ENCODE measurements at regions not wholly inside any gene's neighbourhood (a gene's known extent, or its start where the extent isn't known, plus 50 kb on each side); places are given as distances from the start of the nearest gene placed in this dataset.

DNA sequence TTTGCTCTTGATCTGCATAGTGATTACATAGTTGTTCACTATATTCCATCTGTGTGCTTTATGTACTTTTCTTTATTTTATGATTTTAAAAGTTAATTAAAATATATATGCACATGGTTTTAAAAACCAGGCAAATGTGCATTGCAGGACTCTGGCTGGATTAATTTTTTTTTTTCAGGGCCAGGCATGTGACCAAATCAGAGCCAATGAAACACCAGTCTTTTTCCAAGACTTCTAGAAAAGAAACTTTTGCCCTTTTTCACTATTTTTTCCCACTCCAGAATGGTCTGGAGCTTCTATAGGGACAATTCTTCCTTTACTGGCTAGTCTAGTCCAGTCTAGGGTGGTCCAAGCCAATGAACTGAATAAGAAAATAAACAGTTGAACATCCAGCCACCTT is 198.1 kb upstream of the FBXO11 start:
- intact Hi-C loops (cut with micrococcal nuclease), result no loop called here

DNA sequence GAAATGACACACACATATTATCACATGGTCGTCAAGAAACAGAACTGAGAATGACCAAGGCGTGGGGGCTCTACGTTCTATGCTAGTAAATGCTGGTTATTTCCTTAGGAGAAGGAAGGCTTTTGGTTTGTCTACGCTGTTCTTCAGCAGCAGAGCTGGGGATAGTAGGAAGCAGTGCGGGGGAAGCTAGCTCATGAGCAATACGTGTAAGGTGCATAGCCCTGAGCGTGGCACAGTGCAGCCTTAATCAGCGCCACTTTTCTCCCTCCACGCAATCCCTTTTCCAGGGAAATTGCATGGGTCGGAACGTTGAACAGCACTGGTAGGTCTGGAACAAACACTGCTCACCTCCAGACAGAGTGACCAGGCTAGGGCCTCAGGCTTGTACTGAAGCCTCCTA is 199.6 kb upstream of the FBXO11 start:
- intact Hi-C loops (cut with micrococcal nuclease), result loop anchor here (1.0 kb wide), 4 partner anchors 200 to 338 kb away; partner anchors contain the start of gene FBXO11

DNA sequence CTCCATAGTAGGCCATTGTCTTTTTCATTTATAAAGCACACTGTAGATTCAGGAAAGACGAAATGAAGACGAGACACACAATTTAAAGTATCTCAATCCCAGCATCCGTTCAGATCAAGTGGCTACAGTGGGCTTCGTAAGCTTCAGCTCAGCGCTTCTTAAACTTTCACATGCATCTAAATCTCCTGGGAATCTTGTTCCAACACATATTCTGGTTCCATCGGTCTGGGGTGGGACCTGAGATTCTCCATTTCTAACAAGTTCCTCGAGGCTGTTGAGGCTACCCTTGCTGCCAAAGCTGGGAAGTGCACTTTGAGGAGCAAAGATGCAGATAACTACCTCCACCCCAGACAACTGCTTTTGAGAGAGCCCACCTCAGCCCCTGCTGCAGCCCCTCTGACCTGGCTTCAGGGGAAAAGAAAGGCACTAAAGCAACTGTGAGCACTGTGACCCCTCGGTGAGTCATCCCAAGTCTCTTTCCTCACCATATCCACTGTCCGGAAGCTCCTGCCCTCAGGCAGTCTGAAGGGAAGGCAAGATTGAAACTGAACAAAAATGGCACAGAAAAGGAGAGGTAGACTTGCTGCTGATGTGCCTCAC is 201.1 kb upstream of the FBXO11 start:
- intact Hi-C loops (cut with micrococcal nuclease), result no loop called here

DNA sequence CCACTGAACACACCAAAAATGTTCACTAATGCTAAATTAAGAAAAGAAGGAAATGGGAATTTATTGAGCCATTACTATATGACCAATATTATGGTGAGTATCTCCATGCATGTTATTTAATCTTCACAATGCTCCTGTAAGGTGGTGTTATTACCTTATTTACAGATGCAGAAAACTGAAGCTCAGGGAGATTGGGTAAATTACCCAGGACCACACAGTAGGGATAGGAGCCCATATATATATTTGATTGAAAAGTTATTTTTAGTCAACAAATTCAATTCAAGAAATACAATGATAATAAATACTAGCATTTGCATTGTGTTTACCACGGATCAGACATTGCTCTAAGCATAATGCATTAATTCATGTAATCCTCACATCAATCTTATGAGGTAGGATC is 202.2 kb upstream of the FBXO11 start:
- intact Hi-C loops (cut with micrococcal nuclease), result no loop called here

DNA sequence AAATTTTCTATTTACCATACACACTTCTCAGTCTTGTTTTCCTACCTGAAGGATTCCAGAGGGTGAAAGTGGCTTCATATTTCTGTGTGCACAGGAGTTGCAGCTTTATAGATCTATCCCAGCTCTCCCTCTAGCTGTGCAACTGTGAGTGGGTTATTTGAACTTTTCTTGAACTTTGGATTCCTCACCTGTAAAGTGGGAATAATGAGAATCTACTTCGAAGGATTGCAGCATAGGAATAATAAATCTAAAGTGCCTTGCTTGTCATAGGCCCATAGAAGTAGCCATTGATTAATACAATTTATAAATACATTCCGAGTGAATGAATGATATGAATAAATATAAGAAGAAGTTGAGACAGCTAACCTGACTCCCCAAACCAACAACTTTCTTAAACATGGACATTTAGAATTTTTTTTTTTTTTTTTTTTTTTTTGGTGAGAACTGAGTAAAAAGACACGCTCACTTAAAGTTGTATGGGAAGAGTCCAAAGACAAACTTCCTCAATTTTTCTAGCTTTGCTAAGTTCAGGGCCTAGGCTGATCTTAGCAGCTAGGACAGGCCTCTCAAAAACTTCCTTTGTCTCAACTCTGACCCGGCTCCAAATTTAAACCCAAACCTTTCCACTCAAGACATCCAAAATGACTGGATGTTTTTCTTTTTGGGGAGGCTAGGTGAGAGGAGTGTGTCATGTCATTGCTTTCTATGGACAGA is 203.3 kb upstream of the FBXO11 start:
- intact Hi-C loops (cut with micrococcal nuclease), result no loop called here

DNA sequence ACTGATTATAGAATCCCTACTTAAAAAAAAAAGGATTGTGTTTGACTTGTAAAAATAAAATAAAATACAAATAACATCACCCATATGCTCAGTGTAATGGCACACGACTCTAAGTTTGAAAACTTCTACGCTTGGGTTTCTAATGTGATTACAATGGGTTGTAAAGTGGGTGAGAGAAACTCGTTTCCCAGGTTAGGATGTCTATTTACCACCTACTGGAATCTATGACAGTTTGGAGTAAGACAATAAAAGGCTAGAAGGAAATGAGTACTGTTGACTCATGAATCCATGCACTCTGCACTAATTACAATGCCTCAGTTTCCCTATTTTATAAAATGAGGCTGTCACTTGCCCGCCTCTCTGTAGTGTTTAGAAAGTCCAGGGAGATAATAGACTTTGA is 204.0 kb upstream of the FOXN2 start:
- intact Hi-C loops (cut with micrococcal nuclease), result no loop called here

DNA sequence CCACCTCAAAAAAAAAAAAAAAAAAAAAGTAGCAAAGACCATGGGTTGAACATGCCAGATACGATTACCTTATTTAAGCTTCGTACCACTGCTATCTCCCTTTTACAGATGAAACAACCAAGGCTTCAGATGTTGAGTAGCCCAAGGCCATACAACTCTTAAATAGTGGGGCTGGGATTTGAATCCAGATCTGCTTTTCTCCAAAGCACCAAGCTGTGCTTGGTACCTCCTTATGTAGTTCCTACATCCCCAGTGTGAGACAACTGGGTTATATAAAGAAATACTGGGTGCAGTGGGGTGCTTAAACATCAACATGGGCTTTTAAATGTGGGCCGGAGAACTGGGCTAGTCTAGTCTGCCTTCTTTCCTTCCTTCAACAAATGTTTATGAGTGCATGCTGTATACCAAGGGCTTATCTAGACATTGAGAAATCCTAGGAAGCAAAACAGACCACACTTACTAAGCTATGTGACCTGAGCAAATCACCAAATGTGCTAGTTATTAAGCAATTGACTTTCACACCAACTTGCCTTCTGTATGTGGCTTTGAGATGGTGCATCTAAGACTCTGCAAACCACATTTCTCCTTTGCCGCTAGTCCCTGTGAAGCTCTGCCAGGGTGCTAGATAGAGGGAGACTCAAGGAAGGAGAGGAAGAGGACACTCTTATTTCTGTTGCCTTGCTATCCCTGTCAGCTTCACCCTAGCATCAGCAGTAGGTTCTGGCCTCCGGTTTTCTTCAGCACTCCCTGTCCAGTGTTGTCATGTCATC is 201.4 kb upstream of the FOXN2 start:
- intact Hi-C loops (cut with micrococcal nuclease), result no loop called here

DNA sequence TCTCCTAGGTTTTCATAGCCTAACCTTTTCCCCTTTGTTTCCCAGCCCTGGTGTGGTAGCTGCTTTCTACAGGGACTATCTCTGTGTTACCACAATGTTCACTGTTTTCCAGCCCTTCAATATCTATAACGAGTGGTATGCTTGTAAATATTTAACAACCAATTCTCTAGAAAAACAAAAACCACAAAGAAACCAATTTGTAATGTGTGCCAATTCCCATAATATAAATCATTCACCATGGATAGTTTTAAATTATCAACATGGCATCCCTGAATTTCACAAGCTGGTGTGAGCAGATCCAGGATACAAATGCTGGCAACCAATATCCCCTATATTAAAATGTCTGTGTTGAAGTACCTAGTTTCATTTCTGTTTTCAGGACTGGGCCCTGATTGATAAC is 200.7 kb upstream of the FOXN2 start:
- intact Hi-C loops (cut with micrococcal nuclease), result no loop called here

DNA sequence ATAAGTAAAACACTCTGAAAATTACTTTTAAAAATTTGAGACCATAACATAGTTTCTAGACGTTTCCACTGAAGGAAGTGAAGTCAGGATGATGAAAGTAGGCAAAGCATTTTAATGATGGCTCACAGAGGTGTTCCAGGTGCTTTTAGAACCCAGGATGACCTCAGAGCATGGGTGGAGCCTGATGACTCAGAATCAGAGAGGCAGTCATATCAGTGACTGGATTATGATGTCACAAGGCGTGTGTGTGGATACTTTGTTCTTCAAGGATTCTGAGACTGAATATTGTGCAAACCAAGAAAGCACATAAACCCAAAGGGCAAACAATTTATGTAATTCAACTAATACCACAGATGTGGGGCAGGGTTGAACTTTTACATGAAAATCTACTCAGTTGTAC is 200.2 kb upstream of the FOXN2 start:
- intact Hi-C loops (cut with micrococcal nuclease), result no loop called here

DNA sequence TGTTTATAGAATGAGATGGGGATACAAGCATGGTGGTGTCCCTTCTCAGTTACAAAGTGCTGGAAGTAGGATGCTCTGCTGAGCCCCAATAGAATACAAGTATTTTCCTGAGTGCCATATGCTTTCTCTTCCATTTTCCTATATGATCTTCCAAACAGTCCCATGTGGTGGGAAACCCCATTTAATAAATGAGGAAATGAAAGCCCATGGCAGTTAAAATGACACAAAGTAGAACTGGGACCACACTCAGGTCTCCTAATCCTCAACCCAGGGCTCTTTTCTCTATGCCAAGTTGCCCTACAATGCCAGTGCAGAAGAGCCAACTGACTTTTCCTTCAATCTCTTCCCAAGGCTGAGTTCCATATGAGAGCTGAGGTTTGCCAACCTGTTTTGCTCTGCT is 198.0 kb upstream of the FOXN2 start:
- intact Hi-C loops (cut with micrococcal nuclease), result no loop called here

DNA sequence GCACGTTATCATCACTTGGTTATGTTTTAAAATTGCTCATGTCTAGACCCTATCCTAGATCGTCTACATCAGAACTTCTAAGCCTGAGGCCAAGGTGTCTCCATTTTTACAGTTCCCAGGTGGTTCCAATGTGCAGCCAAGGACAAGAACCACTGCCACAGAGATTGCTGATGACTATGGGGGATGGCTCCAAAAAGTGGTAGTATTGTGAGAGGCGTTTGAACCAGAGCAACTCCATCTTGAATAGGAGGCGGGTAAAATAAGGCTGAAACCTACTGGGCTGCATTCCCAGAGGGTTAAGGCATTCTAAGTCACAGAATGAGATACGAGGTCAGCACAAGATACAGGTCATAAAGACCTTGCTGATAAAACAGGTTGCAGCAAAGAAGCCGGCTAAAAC is 195.6 kb upstream of the FOXN2 start:
- intact Hi-C loops (cut with micrococcal nuclease), result no loop called here

DNA sequence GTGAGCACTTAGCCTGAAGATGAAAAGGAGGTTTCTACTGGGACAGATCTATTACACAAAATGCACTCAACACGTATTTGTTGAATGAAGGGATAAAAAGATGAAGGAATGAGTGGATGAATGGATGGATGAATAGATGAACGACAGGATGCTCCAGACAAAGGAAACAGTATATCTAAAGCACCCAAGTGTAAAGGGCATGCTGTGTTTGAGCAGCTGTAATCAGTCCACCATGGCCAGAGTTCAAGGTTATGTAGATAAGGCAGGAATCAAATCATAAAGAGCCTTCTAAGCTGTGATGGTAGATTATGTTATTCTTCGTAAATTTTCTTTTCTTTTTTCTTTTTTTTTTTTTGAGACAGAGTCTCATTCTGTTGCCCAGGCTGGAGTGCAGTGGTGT is 194.4 kb upstream of the FOXN2 start:
- intact Hi-C loops (cut with micrococcal nuclease), result no loop called here

DNA sequence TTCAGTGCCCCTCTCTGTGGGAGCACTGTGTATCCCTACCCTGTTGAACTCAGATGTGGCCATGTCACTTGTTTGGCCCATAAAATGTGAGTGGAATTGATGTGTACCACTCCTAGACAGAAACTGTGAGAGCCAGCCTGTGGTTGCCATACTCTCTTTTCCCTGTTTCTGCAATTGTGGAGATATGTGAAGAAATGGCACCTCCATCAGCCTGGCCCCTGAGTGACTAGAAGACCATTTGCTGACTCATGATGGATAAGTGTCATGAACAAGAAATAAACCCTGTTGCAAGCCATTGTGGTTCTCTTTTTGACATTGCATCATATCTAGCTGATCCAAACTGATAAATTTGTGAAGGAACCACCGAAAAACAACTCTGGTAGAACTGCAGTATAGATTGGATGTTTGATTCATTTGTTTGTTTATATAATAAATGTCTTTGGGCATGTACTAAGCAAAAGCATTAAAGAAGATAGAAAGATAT is 193.7 kb upstream of the FOXN2 start:
- intact Hi-C loops (cut with micrococcal nuclease), result no loop called here

DNA sequence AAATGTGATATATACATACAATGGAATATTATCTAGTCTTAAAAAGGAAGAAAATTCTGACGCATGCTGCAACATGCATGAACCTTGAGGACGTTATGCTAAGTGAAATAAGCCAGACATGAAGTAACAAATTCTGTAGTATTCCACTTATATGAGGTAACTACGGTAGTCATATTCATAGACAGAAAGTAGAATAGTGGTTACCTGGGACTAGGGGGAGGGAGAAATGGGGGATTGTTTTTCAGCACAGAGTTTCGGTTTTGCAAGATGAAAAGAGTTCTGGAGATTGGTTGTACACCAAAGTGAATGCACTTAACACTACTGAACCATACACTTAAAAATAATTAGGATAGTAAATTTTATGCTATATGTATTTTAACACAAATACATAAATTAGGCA is 192.3 kb upstream of the FOXN2 start:
- intact Hi-C loops (cut with micrococcal nuclease), result no loop called here

DNA sequence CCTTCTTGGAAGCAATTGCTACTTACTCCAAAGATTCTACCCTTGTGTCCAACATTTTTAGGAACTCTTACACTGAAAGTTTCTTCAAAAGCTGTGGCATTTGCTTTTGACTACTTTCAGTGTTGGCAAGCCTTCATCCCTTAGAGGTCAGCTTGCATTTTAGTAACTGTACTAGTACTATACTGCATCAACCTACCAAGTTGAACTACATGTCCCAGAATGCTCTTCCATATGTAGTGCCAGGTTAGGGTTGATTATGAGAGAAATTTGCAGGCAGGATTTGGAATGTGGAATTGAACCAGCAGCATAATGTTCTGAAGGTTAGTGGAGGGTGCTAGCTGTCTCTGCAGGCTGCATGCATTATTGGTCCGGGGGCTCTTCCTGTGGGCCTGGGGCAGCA is 189.9 kb upstream of the FOXN2 start:
- intact Hi-C loops (cut with micrococcal nuclease), result no loop called here

DNA sequence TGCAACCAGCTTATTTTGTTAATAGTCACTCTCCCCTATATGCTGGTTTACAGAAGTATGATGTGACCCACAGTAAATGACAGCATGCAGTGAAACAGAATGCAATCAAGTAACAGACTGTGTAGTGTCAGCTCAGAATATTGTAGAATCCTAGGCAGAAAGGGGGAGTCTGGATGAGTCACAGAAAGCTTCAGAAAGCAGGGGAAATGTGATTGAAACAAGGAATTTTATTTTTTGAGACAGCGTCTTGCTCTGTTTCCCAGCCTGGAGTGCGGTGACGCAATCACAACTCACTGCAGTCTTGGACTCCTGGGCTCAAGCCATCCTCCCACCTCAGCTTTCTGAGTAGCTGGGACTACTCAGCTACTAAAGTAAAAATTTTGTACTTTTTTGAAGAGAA is 188.3 kb upstream of the FOXN2 start:
- intact Hi-C loops (cut with micrococcal nuclease), result no loop called here

DNA sequence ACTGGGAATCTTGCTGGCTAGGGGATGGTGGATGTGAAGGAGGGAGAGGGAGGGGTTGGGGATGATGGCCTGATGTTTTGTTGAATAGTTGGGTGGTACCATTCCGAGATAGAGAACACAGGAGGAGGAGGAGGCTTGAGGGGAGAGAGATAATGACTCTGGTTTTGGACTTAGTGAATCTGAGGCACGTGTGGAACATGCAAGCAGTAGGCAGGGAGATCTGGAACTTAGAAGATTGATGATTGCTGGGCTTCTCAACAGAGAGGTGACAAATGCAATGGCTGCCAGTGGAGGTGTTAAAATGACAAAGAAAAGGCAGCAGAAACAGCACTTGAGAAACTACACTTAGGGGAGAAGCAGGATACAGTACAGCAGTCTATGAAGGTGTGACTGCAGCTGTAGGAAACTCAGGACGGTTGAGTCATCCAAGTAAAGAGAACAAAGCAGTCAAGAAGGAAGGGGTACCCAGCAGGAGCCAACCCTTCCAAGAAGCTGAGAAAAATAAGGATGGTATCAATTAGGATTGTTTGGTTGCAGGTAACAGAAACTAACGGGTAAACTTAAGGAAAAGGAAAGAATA is 186.8 kb upstream of the FOXN2 start:
- intact Hi-C loops (cut with micrococcal nuclease), result no loop called here

DNA sequence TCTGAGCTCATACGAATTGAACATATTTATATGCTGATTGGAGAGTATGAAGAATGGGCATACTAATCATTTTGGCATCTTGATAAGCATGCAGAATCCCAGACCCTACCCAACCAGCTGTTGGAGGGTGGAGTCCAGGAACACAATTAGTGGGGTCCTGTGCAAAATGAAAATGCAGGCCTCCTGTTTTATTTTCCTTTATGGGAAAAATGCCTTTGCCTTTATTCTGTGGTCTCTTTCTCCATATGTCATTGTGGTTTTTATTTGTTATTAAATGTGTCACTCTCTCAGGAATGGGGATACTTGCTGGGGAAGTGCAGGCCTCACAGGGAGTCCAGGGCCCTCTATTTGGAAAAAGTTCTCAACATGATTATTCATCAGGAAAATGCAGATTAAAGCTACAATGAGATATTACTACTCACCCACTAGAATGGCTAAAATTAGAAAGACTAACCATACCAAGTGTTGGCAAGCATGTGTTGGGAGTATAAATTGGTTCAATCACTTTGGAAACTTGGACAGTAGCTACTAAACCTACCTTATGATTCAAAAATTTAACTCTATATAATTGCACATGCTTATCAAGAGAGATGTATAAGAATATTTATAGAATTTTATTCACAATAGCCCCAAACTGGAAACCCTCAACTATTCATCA is 185.1 kb upstream of the FOXN2 start:
- intact Hi-C loops (cut with micrococcal nuclease), result no loop called here

DNA sequence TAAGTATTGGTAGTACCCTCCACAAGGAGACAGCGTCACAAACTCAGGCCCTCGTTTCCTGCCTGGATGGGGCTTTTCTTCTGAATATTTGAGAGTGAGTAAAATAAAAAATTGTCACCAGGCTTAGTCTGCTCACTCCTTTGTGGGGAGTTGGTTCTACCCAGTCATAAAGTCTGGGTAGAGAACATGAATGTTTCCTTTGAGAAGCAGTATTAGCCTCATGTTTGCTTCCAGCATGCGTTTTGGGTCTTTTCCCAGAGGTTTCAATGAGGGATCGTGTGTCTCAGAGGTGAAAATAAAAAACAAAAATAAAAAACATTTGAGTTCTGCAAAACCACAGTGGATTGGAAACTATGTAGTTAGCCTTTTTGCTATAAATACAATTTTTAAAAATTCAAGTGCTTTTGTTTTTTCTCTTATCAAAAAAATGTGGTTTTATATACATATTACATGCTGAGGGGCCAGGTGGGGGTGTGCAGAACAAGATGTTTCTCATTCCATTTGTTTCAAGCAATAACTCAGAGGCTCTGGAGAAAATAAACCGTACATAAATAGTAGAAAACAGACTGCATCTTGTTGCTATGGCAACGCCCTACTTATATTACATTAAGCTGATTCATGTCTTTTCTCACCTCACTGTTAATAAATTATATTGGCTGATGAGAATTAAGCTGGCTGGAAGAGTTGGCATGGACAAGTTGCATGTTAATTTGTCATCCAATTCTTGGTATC is 182.8 kb upstream of the FOXN2 start:
- intact Hi-C loops (cut with micrococcal nuclease), result no loop called here

DNA sequence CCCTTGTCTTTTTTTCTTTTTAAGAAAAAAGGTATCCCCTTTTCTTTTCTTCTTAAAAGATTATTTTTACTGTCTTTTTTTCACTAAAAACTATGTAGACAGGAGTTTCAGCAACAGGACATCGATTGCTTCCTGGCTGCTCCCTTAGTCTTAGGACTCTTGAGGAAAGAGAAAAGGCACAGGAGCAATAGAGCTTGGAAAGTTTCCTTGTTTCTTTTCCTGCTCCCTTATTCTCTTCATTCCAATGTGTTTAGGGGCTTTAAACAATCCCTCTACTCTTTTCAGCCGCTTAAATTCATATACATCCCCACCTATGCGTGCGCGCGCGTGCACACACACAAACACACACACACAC is 182.2 kb upstream of the FOXN2 start:
- intact Hi-C loops (cut with micrococcal nuclease), result no loop called here

DNA sequence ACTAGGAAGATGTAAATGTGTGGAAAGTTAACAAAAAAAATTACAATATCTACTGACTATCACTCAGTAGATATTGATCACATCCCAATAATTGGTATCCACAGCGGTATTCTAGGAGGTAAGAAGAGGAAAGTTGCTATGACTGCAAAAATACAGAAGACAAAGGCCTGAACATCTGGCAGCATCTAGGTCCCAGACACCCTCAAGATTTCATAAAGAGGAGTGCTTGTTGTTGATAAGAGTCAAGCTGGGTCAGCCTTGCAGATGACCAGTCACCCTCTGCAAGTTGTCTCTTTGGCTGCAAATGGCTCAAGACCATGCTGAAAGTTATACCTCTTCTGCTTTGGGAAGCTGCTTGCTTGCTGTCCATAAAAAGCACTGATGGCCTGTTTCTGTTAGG is 179.8 kb upstream of the FOXN2 start:
- intact Hi-C loops (cut with micrococcal nuclease), result no loop called here

All from T-helper 2 cell treated with Interferon-gamma antibody and Interleukin-4, amounts not matched to agents 100 ng/mL and 5 ng/mL, for 36 hours (primary cell).